SHP77 (cell line): ENCODE measurements at regions not wholly inside any gene's neighbourhood (a gene's known extent, or its start where the extent isn't known, plus 50 kb on each side); places are given as distances from the start of the nearest gene placed in this dataset.

Source experiments
- DNase-seq, 2 experiments: peaks; one replicate each; lab custom pipeline; 2025; lab: John Stamatoyannopoulos, UW

- no peak for DNase-seq
Measured at GRCh38 chr22:48541401-48542098, 1286.1 kb downstream of the BRD1 start.

GRCh38 chr22:48539261-48539660 is 1288.4 kb downstream of the BRD1 start:
- no peak for DNase-seq

- no peak for DNase-seq
Measured at GRCh38 chr22:48538291-48538820, 1289.3 kb downstream of the BRD1 start.

- DNase-seq, result no peak
Measured at GRCh38 chr22:48537343-48537680, 1290.4 kb downstream of the BRD1 start.

GRCh38 chr22:48536541-48537342 is 1290.9 kb downstream of the BRD1 start:
- no peak for DNase-seq

GRCh38 chr22:48535868-48536540 is 1291.7 kb downstream of the BRD1 start:
- DNase-seq, result no peak

- DNase-seq, result no peak
Measured at GRCh38 chr22:48534395-48534958, 1293.2 kb downstream of the BRD1 start.

GRCh38 chr22:48532986-48533385 is 1294.7 kb downstream of the BRD1 start:
- DNase-seq, result no peak

- no peak for DNase-seq
Measured at GRCh38 chr22:48531761-48532435, 1295.8 kb downstream of the BRD1 start.

GRCh38 chr22:48531108-48531507 is 1296.6 kb downstream of the BRD1 start:
- DNase-seq, result no peak

- DNase-seq, result no peak
Measured at GRCh38 chr22:48530666-48531065, 1297.0 kb downstream of the BRD1 start.

- DNase-seq, result no peak
Measured at GRCh38 chr22:48528221-48528915, 1299.3 kb downstream of the BRD1 start.

- no peak for DNase-seq
Measured at GRCh38 chr22:48523761-48524160, 1303.9 kb downstream of the BRD1 start.

- DNase-seq, result no peak
Measured at GRCh38 chr22:48523091-48523490, 1304.6 kb downstream of the BRD1 start.

GRCh38 chr22:48522271-48522670 is 1305.4 kb downstream of the BRD1 start:
- DNase-seq, result no peak

- DNase-seq, result no peak
Measured at GRCh38 chr22:48520884-48521588, 1306.6 kb downstream of the BRD1 start.

GRCh38 chr22:48520207-48520606 is 1307.5 kb downstream of the BRD1 start:
- no peak for DNase-seq

GRCh38 chr22:48517039-48518030 is 1310.3 kb downstream of the BRD1 start:
- no peak for DNase-seq

- no peak for DNase-seq
Measured at GRCh38 chr22:48516571-48516970, 1311.1 kb downstream of the BRD1 start.
